ENCODE measurements at regions not wholly inside any gene's neighbourhood (a gene's known extent, or its start where the extent isn't known, plus 50 kb on each side); places are given as distances from the start of the nearest gene placed in this dataset.

DNA sequence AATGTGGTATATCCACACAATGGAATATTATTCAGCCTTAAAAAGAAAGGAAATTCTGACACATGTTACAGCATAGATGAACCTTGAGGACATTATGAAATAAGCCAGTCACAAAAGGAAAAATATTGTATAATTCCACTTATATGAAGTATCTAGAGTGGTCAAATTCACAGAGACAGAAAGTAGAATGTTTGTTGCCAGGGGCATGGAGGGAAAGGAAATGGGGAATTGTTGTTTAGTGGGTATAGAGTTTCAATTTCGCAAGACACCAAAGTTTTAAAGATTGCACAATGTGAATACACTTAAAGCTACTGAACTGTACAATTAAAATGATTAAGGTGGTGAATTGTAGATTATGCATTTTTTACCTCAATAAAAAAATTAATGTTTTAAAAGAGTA, 92.9 kb downstream of the TXNL1 start:
- DNase-seq (ENCODE audit: low spot score) (no peak), ATAC-seq (no peak)
- intact Hi-C loops (cut with DNase I), result no loop called here

DNA sequence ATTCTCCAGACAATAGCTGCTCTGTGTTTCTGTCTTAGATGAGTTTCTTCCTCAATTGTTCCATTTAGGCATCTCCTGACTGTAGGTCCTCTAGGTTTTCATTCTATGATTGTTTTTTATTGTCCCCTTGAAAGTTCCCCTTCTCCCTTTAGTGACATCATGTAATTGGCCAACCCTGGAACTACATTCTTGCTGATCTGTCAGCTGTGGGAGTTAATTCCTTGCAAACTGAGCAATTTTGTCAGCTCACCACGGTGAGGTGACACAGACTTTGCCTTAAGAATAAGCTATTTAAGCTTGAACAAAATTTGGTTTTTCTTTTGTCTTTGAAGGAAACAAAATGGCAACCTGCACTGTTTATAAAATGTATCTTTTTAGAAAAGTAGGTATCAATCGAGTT, 95.9 kb downstream of the TXNL1 start:
- intact Hi-C loops (cut with DNase I), result no loop called here
- ATAC-seq (no peak), DNase-seq (ENCODE audit: low spot score) (no peak)

DNA sequence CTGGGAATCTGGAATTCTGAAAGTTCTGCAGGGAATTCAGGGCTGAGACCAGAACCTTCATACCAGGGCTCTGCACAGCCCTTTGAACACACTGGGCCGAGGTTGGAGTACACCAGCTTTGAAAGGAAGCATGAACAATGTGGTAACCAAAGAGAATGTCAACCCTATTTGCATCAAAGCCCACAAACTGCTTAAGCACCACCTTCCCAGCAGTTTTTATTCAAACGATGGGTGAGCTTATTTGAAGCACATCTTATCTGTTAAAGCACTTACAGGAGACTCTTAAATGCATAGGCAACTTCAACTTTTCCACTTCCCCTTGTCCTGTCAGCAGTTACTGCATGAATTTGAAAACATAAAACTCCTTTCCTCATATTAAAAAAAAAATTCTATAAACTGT, 96.6 kb downstream of the TXNL1 start:
- DNase-seq (ENCODE audit: low spot score) (no peak), ATAC-seq (no peak)
- intact Hi-C loops (cut with DNase I), result no loop called here

DNA sequence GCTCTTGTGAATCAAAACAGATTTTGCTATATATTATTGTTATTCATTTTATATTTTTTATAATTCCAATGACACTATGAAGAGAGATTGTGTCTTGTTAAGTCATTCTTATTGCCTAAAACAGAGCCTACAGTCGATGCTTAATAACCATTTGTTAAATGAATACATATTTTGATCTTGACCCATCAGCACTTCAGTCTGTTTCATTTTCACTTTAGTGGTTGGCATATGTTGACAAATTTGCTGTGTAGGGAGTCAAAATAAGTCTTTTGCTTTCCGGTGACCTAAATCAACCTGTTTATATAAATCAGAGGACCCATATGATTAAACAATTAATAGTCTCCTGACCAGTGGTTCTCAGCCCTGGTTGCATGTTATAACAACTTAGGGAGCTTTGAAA, 97.1 kb downstream of the TXNL1 start:
- DNase-seq (ENCODE audit: low spot score) (no peak), ATAC-seq (no peak)
- intact Hi-C loops (cut with DNase I), result no loop called here

DNA sequence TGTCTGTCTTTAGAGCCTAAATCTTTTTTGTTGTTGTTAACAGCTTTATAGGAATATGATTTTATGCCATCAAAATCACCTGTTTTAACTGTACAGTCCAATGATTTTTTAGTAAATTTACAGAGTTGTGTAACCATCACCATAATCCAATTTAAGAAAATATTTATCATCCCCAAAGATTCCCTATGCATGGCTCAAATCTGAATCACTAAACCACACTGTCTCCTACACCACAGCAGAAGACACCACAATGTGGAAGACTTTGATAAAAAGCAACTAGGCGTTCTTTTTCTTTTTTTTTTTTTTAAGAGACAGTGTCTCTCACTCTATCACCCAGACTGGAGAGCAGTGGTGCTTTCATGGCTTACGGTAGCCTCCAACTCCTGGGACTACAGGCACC, 99.6 kb downstream of the TXNL1 start:
- ATAC-seq (no peak), DNase-seq (ENCODE audit: low spot score) (no peak)
- intact Hi-C loops (cut with DNase I), result no loop called here

DNA sequence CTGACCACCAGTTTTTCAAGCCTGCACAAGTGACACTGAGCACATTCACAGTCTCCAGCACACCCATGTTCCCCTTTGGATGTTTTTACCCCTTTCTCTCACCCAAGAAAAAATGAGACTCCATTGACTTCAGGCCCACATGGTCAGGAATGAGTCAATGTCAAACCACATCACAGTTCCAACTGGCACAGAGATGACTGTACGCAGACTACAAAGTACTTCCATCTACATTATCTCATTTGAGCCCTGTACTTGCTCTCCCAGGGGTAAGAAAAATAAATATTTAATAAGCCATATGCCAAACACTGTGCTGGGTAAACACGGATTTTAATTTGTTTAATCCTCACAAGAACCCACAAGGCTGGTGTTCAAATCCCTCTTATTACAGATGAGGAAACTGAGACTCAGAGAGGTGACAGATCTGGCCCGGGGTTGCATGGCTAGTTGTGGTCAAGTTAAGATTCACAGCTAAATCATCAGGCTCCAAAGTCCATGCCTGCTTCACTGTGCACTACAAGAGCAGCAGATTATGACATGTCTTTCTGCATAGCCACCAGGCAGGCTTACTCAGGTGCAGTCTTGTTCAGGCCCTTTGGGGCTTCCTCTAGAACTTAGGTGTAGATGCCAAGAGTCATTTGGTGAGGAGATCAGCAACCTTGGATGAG, 106.1 kb downstream of the TXNL1 start:
- DNase-seq (ENCODE audit: low spot score), result no peak
- ATAC-seq, result no peak
- intact Hi-C loops (cut with DNase I), result no loop called here

DNA sequence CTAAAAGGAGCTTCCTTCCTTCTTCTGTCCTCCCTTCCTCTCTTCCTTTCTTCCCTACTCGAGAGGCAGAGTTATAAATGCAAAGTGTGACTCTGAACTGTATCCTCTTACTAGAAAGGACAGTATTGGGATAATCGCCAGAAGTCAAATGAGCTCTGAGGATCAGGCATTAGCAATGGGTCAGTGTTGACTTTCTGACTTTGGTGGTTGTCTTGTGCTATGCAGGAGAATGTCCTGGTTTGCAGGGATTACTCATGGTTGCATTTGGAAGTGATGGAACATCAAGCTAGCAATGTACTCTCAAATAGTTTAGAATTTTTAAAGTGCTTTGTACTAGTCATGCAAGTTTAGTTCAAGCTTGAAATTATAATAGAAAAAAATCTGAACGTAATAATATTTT, 115.6 kb downstream of the TXNL1 start:
- no peak for DNase-seq (ENCODE audit: low spot score)
- intact Hi-C loops (cut with DNase I), result no loop called here

DNA sequence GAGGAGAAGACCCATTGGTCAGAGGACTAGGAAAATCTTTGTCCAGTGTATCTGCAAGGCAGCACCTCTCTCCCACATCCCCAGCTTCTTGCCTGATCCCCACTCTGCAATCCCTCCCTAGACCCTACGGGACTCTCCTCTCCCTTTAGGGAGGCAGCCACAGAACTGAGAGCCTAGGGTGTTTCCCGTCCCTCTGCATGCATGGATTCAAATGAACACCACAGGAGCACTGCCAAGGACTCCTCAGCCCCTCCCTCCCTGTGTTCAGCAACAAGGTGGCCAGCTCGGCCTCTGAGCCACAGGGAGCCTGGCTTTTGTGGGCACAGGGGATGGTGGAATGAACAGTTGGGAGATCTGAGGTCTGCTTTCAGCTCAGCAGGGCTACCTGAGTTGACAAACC, 117.1 kb downstream of the TXNL1 start:
- DNase-seq (ENCODE audit: low spot score) (no peak), ATAC-seq (no peak)
- intact Hi-C loops (cut with DNase I), result no loop called here

More for the DNA sequence above, 115.6 kb downstream of the TXNL1 start:
- ATAC-seq, result peak; percentile 41

DNA sequence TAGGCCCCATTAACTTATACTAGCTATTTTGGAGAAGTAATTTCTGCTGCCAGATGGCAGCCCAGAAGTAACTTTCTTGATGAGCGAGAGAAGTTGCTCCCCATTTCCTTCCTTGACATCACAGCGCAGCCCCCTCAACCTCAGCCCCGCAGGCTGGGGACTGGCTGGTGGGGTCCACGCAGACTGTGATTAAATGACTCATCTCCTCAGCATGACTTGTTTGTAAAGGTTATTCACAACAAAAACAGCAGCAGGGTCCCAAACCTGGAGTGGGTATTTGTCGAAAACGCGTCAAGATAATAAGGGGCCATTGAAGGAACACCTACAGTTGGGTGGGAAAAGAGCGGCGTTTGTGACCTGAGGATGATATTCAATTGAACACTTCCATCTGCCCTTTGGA, 120.6 kb downstream of the TXNL1 start:
- ATAC-seq (no peak), DNase-seq (ENCODE audit: low spot score) (no peak)
- intact Hi-C loops (cut with DNase I), result no loop called here

DNA sequence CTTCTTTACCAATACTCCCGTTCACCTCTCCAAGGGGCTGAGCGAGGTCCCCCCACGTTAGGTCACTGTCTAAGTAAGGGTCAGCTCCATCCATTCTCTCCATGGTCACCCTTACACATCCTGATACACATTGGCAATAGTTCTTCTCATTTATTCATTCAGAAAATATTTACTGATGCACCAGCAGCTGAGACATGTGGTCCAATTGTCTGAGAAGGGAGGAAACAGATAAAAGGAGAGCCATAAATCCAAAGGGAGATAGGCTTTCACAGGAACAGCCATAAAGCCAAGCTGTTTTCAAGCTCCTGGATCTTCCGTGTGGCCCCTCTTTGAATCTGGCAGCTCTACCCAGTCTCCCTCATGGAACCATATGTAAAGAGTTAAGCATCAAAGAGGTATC, 121.2 kb downstream of the TXNL1 start:
- intact Hi-C loops (cut with DNase I), result no loop called here
- DNase-seq (ENCODE audit: low spot score), result no peak
- no peak for ATAC-seq

DNA sequence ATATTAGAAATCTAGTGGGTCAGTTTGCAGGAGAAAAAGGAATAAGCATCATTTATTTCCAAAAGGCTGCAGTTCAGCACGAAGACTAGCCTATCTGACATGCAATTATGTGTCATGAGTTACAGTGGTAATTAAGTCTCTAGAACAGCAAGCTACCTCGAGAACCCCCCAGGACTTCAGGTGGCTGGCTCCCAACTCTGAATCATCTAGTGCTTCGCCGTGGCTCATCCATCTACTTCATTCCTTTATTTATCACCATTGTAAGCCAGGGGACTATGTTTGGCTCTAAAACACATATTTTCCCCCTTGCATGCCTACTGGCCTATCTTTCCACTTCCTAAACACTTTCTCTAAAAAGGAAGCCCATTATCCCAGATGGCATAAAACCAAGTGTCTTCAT, 121.6 kb downstream of the TXNL1 start:
- DNase-seq (ENCODE audit: low spot score) (no peak), ATAC-seq (peak; percentile 41)
- intact Hi-C loops (cut with DNase I), result no loop called here

DNA sequence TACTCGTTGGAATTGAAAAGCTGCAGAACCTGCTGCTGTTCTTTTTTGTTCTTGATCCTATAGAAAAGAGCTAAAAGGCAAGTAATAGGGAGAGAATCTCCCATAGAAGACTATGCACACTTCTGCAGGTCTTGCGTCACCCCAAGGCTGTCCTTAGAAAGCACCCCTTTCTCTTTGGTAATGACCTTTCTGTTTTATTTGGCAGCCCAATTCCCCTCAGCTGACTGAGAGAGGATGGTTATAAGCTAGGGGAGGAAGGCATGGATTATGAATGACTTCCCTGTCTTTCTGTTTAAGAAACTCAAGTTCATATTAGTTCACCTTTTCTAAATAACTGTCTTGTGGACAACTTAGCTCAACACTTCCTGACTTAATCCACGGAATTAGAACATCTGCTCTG, 122.9 kb downstream of the TXNL1 start:
- ATAC-seq (peak; percentile 96), DNase-seq (ENCODE audit: low spot score) (no peak)
- intact Hi-C loops (cut with DNase I), result no loop called here

DNA sequence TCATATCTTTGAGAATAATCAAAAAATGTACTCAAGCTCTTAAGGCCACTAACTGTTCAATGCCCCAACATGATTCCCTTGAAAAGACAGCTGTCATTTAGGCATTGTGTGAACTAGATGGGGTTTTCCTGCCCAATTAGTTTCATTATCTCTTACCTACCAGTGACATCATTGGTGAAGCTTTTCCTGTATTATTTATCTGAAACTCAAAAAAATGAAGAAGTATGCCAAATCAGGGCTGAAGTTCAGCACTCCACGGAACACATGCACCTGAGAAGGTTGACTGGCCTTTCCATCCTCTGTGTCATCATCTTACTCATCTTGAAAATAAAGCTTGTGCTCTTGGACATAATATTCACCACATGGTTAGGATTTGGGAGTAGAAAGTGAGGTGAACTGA, 126.4 kb downstream of the TXNL1 start:
- ATAC-seq (no peak), DNase-seq (ENCODE audit: low spot score) (no peak)
- intact Hi-C loops (cut with DNase I), result no loop called here

DNA sequence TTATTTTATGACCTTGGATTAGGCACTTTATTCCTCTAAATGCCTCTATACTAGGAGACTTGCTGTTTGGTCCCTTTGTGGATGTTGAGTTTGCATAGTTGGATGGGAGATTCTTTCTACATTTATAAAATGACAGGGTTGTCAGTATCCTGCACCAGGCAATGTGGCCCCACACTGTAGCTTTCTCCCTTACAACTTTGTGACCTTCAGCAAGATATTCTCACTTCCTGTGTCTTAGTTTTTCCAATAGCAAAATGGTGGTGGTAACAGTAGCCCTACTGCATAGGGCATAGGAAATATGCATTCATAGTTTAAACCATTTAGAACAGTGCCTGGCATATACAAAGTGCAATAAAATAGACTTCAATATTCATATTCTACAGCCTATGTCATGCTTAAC, 128.3 kb downstream of the TXNL1 start:
- ATAC-seq (no peak), DNase-seq (ENCODE audit: low spot score) (no peak)
- intact Hi-C loops (cut with DNase I), result no loop called here

DNA sequence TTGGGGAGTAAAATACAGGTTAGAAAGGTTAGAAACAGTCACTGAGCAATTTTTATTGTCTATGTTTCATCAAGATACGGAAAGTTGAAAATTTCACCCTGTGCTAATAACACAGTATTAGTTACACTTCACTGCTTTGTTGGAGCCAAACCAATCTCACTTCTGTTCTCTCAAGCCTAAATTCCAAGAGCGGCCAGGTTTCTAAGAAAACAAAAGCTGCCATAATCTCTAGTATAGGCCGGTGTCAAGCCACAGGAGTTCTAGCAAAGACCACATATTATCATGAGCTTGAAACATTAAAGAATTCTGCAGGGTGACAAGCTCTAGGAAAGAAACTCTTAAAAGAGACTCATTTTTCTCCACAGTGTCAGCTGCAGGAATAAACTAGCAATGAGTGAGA, 128.7 kb downstream of the TXNL1 start:
- no peak for ATAC-seq

DNA sequence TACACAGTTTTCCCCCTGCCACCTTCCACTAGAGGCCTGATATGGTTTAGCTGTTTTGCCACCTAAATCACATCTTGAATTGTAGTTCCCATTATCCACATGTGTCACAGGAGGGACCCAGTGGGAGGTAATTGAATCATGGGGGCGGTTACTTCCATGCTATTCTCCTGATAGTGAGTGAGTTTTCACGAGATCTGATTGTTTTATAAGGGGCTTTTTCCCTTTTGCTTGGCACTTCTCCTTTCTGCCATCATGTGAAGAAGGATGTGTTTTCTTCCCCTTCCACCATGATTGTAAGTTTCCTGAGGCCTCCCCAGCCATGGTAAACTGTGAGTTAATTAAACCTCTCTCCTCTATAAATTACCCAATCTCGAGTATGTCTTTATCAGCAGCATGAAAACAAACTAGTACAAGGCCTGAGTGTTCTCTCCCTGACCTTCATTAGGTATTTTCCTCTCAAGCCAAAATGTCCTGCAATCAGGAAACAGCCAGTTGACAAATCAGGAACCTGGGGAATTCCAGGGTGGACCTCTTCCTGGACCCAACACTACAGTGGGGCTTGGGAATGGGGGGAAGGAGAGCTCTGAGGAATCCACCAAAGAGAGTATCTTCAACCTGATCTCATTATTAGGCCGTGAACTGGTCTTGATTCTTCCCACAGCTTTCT, 129.9 kb downstream of the TXNL1 start:
- intact Hi-C loops (cut with DNase I), result no loop called here
- no peak for DNase-seq (ENCODE audit: low spot score)
- ATAC-seq, result no peak

More for the DNA sequence above, 128.7 kb downstream of the TXNL1 start:
- no peak for DNase-seq (ENCODE audit: low spot score)
- intact Hi-C loops (cut with DNase I), result no loop called here

DNA sequence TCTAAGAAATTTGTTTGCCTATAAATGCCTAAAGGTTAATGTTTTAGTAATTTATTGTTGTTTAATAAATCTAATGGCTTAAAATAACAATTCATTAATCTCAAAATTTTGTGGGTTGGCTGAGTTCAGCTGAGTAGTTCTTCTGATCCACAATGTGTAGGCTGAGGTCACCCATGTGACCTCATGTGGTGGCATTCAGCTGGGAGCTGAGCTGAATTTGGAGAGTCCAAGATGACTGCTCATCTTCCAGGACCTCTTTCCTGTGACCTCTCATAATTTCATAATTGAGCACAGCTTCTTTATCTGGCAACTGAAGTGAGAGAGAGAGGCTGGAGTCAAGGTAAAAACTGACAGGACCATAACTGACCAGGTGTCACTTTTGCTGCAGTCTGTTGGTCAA, 132.4 kb downstream of the TXNL1 start:
- DNase-seq (ENCODE audit: low spot score), result no peak
- intact Hi-C loops (cut with DNase I), result no loop called here

DNA sequence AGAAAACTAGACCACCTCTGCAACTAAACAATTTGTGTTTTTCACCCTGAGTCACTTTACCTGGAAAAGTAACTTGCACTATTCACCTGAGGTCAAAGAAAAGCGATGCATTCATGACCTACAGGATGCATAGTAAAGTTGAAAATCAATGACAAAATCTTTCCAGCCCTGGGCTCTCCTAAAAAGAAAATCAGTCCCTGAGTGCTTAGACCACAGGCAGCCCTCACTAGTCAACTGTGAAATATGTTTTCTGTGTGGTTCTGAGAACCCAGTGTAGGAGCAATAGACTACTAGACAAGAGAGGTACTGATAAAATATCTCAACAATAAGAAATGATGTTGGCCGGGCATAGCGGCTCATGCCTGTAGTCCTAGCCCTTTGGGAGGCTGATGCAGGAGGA, 133.1 kb downstream of the TXNL1 start:
- intact Hi-C loops (cut with DNase I), result no loop called here
- ATAC-seq (no peak), DNase-seq (ENCODE audit: low spot score) (no peak)

More for the DNA sequence above, 132.4 kb downstream of the TXNL1 start:
- ATAC-seq, result no peak

DNA sequence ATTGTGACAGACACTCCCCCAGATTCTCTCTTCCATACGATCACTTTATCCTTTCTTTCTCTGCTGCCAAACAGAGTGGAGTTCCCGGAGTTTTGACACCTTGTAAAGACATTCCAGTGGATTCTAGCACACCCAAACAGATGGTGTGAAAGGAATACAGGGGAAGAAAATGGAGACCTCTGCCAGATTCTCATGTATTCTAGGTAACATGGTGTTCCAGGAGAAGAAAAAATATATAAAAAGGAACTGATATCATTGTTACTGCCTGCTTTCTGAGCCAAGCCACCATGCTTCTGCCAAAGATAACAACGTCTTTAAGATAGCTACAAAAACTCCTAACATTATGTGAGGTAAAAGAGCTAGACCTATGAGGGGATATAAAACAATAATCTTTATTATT, 136.5 kb downstream of the TXNL1 start:
- intact Hi-C loops (cut with DNase I), result no loop called here
- ATAC-seq (peak; percentile 50), DNase-seq (ENCODE audit: low spot score) (no peak)

DNA sequence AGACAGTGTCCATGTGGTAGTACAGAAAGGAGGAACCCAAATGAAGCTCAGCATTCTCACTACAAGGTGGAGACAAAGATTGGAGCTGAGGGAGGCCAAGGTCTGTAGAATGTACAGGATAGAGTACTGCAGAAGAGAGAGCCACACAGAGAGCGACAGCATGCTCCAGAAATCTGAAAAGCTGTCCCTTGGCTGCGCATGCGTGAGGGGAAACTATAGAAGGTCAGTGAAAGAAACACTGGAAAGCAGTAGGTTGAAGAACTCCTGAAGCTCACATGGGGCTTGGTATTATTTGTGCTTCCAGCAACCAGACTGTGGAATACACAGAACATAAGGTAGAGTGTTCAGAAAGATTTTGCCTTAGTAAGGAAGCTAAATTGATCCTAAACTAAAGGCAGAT, 142.5 kb downstream of the TXNL1 start:
- no peak for ATAC-seq

DNA sequence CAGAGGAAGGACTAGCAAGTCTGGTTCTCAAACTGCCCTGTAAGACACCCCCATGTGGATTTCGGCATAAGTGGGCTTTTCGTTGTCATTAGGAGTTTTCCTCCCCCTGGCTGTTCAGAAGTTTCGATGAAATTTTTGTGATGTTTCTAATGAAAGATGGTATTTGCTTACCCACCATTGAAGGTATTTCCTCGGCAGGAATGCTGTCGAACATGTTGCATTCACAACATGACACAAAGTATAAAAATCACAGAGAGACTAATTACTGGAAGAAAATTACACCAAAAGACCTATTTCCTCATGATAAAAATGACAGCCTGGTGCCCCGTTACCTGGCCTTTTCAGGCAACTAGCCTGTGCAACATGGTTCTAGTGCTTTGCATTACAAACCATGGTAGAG, 144.9 kb downstream of the TXNL1 start:
- intact Hi-C loops (cut with DNase I), result no loop called here
- no peak for DNase-seq (ENCODE audit: low spot score)
- ATAC-seq, result no peak

More for the DNA sequence above, 142.5 kb downstream of the TXNL1 start:
- intact Hi-C loops (cut with DNase I), result no loop called here
- DNase-seq (ENCODE audit: low spot score), result no peak
